Suppressor macrophage treated with lipopolysaccharide for 4 hours (primary cell): ENCODE measurements at regions not wholly inside any gene's neighbourhood (a gene's known extent, or its start where the extent isn't known, plus 50 kb on each side); places are given as distances from the start of the nearest gene placed in this dataset.
"Not testable (repeated sequence)": the region's sequence is repeated elsewhere in the genome, so short reads cannot be mapped to it uniquely, and the experiment has no call there.

ENCODE experiments used
- DNase-seq: peaks from one replicate; pipeline ENCODE4 v3.0.0-alpha.2; 2020

- DNase-seq, result peak; percentile 2
Measured at GRCh38 chr11:3437441-3437840, 58.5 kb upstream of the ZNF195 start.

- no peak for DNase-seq
Measured at GRCh38 chr11:3434976-3435375, 56.0 kb upstream of the ZNF195 start.

DNA sequence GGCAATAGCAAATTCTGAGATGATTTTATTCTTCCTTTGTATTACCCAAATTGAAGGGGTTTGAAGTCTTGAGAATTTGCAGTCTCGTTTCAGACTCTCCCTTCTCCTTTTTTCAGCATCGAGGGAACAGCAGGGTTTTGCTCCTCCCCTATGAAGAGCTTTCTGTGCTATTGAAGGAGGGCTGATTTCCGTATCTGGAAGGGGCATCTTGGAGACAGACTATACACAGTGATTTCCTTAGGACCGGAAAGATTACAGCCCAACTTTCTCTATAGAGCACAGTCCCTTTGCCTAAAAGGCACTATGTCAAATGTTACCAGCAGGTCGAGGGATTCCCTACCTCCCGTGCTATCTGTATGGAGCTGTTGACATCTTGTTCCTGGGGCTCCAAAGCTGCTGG is 50.2 kb upstream of the ZNF195 start:
- DNase-seq, result not testable (repeated sequence)
